Stimulated activated naive CD8-positive, alpha-beta T cell treated with anti-CD3 and anti-CD28 coated beads, Interleukin-15, amount 100 ng/mL, for 72 hours (primary cell): ENCODE measurements at regions not wholly inside any gene's neighbourhood (a gene's known extent, or its start where the extent isn't known, plus 50 kb on each side); places are given as distances from the start of the nearest gene placed in this dataset.

Experiments used
- ATAC-seq: fragments of 150-1000 bp; cut with Tn5 transposase; 2 replicates; pipeline ENCODE4 v1.10.0; 2021; ENCODE audit warnings: mild to moderate bottlenecking, moderate library complexity
- DNase-seq, 2 donors: peaks; one replicate each; pipeline ENCODE4 v3.0.0; 2021 to 2022
- H3K27ac Mint-ChIP-seq, 2 donors: one replicate each; pipeline ENCODE4 v1.8.0; 2022; ENCODE audit warnings: mild to moderate bottlenecking in 2 of 2, mixed read lengths in 2 of 2, moderate library complexity in 2 of 2
- H3K27me3 Mint-ChIP-seq: one replicate; pipeline ENCODE4 v1.8.0; 2022; ENCODE audit warnings: mixed read lengths
- H3K4me1 Mint-ChIP-seq: one replicate; pipeline ENCODE4 v1.8.0; 2022; ENCODE audit warnings: mild to moderate bottlenecking, mixed read lengths
- H3K4me3 Mint-ChIP-seq, 2 donors: one replicate each; pipeline ENCODE4 v1.8.0; 2022; ENCODE audit warnings: mild to moderate bottlenecking in 2 of 2, mixed read lengths in 2 of 2, moderate library complexity in 1 of 2
- H3K9me3 Mint-ChIP-seq, 2 donors: one replicate each; pipeline ENCODE4 v1.8.0; 2022; ENCODE audit warnings: mixed read lengths in 2 of 2

GRCh38 chr1:82045221-82045620, 244.5 kb downstream of the ADGRL2 start:
- ATAC-seq: no peak
- no peak overlapping the region for H3K4me3 Mint-ChIP-seq
- H3K27me3 Mint-ChIP-seq: no peaks in the 10 kb centered on the region
- H3K9me3 Mint-ChIP-seq: peaks cover 0 to 14% of the 10 kb centered on the region in 2 donors
- H3K27ac Mint-ChIP-seq: no peak overlapping the region
- H3K4me1 Mint-ChIP-seq: no peaks in the 10 kb centered on the region
- DNase-seq: no peak

DNA sequence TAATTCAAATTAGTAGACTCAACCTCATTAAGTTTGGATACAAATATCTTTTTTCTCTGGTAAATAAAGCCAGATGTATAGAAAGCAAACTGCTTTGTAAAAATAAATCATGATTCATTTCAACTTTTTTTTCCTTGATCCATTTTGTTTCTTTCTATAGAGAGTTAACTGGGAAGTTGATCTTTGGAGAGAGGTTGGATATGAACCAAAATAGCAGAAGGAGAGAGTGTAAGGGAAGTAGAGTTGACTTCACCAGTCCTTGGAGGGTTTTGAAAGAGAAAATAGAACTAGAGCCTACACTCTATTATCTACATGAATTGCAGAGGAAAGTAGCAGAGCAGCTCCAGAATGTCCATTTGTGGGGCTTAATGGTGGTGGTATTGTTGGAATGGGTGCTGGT, 243.8 kb downstream of the ADGRL2 start:
- DNase-seq (no peak), ATAC-seq (no peak)
- Mint-ChIP-seq H3K27ac (no peak overlapping the region), H3K27me3 (no peaks in the 10 kb centered on the region), H3K4me1 (no peaks in the 10 kb centered on the region), H3K4me3 (no peak overlapping the region), H3K9me3 (peaks cover 4 to 14% of the 10 kb centered on the region in 2 donors)

- no peaks in the 10 kb centered on the region for H3K4me1 Mint-ChIP-seq
- no peaks in the 10 kb centered on the region for H3K27me3 Mint-ChIP-seq
- no peak overlapping the region for H3K4me3 Mint-ChIP-seq
Measured at GRCh38 chr1:82044111-82044510, 243.4 kb downstream of the ADGRL2 start.

DNA sequence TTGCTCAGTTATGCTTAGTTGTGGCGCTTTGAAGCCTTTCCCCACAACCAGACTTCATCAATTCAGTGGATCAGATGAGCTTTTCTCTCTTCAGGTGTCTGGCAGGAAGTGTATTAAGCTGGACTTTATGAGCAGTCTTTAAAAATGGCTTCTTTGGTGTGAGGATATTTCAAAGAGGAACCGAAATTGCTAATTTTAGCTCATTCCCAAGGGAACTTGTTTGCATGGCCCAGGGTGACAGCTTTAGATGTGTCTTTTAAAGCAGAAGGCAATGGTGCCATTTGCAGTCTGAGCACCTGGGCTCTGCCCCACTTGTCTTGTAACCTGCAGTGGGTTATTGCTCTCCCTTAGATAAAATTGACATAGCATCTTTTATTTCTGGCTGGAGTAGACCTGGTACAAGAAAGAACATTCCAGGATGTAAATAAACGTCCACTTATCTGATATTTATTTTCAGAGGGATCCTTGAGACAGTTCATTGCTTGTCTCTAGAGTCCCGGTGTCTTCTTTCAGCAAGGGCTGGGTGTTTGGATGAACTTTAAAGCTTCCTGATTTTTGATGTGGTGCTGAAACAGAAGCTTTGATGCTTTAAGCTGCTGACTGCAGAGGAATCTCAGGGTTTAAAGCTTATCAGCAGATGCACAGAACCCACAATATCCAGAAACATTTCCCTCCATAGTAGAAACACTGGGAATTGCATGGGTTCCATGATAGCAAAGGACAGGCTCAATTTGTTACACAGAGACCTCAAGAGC, 241.7 kb downstream of the ADGRL2 start:
- H3K4me1 Mint-ChIP-seq: no peaks in the 10 kb centered on the region
- H3K4me3 Mint-ChIP-seq: no peak overlapping the region
- ATAC-seq (no peak), DNase-seq (no peak)
- peaks cover 4 to 8% of the 10 kb centered on the region in 2 donors for H3K9me3 Mint-ChIP-seq
- H3K27ac Mint-ChIP-seq: no peak overlapping the region
- no peaks in the 10 kb centered on the region for H3K27me3 Mint-ChIP-seq

More at GRCh38 chr1:82044111-82044510, 243.4 kb downstream of the ADGRL2 start:
- DNase-seq (no peak), ATAC-seq (no peak)
- Mint-ChIP-seq H3K27ac (no peak overlapping the region), H3K9me3 (peaks cover 4 to 14% of the 10 kb centered on the region in 2 donors)
